ENCODE measurements at regions not wholly inside any gene's neighbourhood (a gene's known extent, or its start where the extent isn't known, plus 50 kb on each side); places are given as distances from the start of the nearest gene placed in this dataset.

DNA sequence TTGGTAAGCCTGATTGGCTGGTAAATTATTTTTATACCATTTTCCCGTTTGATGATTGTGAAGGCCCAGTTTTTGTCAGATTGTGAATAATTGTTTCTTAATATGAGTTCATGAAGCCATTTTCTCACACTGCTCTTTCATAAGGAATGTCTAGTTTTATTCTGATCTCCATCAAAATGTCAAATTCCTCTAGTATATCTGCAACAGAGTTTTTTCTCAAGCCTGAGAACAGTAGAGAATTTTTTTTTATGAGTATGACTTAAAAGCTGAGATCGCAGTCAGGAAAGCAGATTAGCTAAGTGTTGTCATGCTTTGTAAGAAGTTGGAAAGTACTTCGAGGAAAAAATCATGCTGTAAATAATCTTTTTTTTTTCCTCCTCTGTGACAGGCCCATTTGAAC, 484.9 kb upstream of the ATP2B1 start:
- DNase-seq: no peak

DNA sequence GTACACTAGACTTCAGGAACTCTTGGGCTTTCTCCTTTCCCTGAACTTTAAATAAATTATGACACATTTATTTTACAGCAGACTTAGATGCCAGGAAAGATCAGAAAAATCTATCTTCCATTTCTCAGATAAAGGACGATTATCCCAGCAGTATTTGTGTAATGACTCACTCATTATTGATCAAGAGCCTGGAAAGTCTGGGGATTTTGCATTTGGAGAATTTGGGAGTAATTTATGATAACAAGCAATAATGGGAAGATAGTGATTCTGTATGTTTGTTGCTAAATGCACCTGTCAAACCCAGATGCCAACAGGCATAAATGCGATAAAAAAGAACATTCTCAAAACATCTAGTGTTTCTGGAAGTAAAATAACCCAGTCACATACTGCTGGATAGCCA, 480.2 kb upstream of the ATP2B1 start:
- no peak for DNase-seq

DNA sequence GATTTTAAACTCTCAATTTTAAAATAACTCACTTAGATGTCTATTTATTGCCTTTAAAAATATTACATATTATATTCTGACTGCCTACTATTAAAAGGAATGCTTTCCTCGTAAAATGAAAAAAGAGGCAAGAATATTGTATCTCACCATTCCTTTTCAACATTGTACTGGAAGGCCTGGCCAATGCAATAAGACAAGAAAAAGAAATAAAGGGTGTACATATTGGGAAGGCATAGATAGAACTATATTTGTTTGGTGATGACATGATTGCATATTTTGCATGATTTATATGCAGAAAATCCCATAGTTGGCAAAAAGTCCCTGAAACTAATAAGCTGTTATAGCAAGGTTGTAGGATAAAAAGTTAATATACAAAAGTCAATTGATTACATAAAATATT, 474.6 kb upstream of the ATP2B1 start:
- no peak for DNase-seq

DNA sequence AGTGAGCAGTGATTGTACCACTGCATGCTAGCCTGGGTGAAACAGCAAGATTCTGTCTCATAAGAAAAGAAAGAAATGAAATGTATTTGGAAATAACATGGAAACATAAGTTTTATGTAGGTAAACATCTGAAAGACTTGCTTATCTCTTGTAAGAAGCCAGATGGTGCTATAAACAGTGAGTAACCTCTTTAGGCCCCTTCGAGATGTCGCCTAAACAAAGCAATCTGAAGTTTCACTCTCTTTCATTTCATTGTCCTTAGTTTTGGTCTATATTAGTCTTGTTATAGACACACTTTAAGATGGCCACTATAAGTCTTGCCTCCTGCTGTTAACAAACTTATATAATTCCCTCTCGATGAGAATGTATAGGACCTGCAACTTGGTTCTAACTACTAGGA, 472.6 kb upstream of the ATP2B1 start:
- DNase-seq: no peak

DNA sequence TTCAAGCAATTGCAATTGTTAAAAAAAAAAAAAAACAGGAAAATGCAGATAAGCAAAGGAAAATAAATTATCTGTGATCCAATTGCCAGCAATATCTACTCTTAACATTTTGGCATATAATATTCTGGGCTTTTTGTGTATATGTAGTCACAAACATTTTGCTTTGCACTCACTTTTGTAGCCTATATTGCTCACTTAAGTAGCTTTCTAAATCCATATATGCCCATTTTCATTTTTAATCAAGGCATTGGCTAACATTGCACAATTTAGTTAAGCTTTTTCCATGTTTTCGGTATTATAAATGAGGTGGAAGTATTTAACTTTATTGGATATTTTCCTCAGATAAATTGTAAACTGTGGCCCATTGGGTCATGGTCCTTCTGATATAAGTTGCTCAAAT, 466.3 kb upstream of the ATP2B1 start:
- no peak for DNase-seq

DNA sequence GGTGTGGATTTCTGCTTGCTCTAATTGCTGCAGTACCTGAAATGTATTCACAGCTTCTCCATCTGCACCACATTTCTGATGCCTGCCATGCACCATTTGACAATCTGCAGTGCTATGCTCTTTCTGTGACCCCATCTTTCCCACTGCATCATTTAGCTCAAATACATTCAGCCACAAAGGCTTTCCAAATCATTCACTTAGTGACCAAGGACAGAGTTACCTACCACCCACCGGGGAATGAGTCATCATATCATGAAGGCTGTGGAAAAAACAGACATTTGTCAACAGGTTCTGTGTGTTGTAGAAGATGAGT, 465.5 kb upstream of the ATP2B1 start:
- DNase-seq: no peak

DNA sequence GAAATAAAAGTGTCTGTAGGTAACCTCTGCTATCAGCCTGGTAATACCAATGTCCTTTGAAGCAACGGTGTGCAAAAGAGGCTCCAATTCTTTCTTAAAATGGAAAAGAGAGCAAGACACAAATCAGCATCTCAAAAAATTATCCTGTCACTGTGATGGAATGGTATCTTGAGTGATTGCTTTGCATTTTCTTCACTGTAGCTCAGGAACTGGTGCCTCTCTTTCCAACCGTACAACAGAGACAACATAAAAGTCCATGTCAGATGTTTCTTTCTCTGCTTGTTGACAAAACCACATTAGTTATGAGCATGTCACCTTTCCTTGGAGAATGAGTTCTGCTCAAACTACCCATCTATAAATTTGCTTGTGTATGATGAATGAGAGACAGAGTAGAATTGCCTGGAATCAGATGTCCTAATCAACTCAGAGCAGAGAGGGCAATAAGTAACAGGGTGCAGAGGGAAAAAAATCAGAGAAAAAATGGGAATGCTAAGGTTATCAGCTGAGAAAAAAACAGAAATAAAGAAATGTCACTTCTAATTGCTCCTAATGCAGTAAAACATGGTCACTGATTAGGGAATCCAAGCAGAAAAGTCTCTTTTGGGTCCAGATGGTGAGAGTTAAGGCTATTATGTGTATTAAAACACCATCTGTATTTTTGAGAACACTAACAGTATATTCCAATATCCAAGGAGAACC, 465.0 kb upstream of the ATP2B1 start:
- no peak for DNase-seq

DNA sequence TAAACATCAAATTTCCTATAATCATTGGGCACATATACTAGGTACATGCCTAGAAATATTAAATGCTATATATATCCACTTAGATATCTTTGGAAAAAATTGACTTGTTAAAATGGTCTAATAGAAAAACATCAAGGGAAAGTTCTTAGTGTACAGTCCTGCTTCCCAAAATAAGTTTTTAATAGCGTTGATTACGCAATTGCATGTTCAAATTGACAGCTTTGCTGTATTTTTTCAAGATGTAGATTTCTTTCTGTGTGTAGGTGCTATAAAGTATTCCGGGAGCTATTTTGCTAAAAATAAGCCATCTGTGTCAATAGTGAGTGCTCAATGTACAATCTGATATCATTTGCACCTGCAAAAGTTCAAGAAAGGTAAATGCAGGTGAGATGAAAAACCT, 463.9 kb upstream of the ATP2B1 start:
- no peak for DNase-seq

DNA sequence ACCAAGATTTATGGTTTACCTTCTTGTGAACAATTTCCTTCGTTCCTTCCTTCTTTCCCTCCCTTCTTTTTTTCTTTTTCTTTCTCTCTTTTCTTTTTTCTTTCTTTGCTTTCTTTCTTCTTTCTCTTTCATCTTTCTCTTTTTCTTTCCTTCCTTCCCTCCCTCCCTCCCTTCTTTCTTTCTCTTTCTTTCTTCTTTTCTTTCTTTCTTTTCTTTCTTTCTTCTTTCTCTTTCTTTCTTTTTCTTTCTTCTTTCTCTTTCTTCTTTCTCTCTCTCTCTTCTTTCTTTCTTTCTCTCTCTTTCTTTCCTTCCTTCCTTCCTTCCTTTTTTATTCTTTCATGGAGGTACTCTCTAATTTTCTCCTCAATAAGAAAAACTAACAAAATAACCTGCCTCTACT, 462.1 kb upstream of the ATP2B1 start:
- no peak for DNase-seq

DNA sequence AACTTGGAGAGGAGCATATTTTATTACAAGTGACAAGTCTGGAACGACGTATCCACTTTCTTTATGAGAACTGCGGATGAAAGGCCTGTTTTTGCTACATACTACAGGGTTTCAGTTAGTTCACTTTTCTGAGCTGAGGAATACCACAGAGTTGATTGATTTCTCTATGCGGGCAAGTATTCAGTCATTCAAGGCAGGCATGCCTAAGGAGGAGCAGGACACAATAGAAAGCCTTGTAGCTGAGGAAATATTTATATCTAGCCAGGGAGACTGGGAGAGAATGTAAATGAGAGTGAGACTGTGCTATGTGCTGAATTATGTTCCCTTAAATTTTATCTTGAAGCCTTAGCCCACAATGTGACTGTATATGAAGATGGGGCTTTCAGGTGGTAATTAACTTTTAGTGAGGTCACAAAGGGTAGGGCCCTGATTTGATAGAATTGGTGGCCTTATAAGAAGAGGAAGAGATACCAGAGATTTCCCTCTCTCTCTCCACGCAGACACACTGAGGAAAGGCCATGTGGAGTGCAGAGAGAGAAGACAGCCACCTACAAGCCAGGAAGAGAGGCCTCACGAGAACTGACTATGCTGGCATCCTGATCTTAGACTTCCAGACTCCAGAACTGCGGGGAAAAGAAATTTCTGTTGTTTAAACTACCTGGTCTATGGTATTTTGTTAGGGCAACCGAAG, 459.0 kb upstream of the ATP2B1 start:
- no peak for DNase-seq

DNA sequence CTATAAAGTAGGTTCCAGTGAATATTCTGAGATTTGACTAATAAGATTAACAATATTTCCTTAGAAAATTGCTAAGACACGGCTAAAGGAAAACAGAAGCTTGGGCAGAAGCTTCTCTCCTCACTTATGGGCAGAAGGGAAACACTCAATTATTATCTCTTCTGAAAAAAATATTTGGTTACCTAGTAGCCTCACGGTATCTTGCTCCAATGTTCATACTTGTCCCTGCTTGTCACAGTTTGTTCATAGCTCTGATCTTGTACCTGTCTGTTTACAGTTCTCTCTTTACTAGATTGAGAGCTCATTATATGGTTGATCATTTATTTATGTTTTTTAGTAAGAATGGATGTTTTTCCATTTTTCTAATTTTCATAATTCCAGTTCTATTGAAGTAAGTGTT, 458.0 kb upstream of the ATP2B1 start:
- no peak for DNase-seq

DNA sequence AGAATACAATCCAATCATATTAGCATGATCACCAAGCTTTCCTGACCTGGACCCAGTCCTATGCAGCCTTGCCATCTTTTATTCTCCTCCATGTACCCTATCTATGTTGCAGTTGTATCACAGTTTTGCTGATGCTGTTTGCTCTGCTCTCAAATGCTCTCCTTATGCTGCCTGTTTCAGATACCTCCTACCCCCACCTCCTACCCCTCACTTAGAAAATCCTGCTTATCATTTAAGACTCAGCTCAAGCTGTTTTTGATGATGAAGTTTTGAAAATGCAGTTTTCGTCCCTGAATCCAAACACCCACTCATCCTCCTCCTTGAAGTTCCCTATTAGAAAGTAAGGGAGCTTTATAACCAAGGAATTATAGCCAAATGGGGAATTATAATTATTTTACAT, 457.4 kb upstream of the ATP2B1 start:
- DNase-seq: no peak

DNA sequence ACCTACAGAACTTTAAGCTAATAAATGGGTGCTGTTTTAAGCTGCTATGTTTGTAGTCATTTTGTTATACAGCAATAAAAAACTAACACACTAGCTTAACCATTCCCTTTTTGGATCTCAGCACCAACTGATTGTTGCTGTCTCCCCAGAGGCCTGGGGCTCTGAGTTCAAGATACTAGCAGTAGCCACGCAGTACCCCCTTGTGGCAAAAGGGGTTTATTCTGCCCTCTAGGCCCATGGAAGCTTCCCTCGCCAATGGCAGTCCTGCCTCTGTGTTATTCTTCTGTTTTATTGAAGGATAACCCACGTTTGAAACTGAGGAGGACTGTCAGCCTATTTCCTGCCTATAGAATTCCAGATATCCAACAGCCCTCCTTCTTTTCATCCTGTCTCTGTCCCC, 455.3 kb upstream of the ATP2B1 start:
- no peak for DNase-seq

DNA sequence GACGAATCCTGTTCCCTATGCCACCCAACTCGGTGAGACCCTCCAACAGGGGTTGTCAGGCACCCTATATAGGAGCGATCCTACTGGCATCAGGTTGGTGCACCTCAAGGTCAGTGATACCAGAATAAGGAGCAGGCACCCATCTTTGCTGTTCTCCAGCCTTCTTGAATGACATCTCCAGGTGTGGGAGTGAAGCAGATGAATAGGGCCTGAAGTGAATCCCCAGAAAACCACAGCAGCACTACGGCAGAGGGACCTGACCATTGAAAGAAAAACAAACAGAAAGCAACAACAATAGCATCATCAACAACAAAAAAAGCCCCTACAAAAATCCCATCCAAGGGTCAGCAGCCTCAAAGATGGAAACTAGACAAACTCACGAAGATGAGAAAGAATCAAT, 445.2 kb upstream of the ATP2B1 start:
- DNase-seq: no peak

DNA sequence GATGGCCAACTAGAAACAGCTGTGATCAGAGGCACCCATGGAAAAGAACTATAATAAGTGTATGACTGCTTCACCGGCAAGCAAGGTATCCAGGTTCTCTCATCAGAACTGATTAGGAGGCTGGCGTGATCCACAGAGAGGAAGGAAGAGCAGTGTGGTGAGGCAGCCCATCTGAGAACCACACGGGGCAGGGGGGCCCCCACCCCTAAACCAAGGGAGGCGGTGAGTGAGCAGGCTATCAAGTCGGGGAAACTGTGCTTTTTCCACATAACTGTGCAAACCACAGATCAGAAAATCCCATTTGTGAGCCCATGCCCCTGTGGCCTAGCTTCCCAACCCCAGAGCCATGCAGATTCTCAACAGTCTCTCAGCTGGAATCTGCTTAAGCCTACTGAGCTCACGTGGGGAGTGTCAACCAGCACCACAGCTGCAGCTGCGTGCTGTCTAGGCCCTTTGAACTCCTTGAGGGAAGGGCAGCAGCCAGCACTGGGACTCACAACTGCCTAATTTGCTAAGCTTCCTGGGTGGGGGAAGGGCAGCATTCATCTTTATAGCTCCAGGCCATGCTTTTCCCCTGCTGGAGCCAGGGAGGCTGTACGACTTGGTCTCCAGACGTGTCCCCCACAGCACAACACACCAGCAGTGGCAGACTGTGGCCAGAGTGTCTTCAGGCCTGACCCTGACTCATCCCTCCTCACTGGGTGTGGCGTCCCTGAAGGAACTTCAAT, 444.4 kb upstream of the ATP2B1 start:
- DNase-seq: no peak

DNA sequence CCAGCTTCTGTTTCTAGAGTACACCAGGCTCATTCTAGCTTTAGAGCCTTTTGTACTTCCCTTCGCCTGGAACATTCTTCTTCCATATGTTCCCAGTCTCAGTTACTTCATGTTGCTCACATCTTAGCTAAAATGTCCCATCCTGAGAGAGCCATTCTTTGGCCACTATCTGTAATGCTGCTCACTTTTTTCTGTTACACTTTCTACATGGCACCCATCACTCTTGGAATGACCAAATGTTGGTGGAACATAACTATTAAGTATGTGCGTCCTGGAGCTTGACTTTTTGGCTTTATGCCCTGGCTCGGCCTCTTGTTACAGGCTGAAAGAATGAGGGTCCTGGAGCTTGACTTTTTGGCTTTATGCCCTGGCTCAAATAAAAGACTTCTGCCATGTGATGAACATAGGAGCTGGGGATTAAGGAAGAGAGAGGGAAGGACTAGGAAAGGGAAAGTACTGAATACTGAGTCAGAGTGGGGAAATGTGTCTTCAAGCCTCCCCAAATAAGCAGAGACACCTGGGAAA, 442.9 kb upstream of the ATP2B1 start:
- no peak for DNase-seq

DNA sequence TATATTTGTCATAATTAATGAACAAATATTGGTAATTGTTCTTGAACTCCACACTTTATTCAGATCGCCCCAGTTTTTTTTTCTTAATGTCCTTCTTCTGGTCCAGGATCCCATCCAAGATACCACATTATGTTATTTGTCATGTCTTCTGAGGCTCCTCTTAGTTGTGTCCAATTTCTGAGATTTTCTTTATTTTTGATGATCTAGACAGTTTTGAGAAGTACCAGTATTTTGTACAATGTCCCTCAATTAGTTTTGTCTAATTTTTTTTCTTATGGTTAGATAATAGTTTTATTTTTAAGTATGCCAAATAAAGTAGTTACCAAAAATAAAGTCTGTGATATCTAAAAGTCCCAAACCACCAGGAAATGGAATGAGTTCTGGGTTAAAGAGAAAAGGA, 440.8 kb upstream of the ATP2B1 start:
- no peak for DNase-seq

DNA sequence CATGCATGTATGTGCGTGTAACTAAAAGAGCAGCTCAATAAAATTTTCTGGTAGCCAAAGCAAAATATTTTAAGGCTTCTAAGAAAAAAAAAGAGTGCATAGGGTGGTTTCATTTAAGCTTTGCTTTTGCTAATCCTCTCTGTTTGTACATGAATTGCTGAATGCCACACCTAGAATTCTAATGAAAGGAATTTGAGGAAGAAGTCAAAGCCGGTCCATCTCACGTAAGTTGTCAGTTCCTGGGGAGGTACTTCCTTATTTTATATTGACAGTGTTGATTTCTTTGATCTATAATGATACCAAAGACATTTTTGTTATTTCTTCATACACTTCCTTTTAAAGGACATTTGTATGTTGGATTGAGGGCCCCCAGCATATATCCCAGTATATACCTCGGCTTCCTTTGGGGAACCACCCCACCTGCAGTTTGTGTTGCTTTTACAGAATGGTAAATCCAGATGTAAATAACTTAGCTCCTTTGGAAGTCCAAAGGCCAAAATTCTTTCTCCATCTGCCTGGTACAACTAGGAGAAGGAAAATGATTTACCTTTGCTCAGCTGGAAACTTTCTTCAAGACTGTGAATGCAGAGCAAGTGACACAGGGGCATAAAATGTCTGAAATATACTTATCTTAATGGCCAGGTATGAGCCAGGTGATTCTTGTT, 420.9 kb upstream of the ATP2B1 start:
- no peak for DNase-seq

DNA sequence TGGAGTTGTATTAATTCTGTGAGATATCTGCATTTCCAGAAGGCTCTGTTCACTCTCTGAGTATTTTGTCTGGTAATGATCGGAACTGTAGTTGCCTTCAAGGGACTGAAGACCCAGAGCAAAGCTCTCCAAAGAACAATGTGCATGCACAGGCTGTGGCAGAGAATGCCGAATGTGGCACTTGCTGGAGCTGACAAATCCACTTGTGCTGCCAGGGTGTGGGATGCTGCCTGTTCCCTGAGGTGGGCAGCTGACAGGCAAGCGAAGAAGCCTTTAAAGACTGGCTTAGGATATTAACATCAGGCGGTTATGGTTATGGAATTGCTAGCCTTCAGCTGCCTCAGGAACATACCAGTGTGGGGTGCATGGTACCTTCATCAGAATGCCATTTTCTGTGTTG, 419.9 kb upstream of the ATP2B1 start:
- no peak for DNase-seq

DNA sequence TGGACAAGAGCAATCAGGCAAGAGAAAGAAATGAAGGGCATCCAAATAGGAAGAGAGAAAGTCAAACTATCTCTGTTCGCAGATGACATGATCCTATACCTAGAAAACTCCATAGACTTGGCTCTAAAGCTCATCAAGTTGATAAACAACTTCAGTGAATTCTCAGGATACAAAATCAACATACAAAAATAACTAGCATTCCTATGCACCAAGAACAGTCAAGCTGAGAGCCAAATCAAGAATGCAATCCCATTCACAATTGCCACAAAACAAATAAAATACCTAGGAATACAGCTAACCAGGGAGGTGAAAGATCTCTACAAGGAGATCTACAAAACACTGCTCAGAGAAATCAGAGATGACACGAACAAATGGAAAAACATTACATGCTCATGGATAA, 417.5 kb upstream of the ATP2B1 start:
- no peak for DNase-seq

DNA sequence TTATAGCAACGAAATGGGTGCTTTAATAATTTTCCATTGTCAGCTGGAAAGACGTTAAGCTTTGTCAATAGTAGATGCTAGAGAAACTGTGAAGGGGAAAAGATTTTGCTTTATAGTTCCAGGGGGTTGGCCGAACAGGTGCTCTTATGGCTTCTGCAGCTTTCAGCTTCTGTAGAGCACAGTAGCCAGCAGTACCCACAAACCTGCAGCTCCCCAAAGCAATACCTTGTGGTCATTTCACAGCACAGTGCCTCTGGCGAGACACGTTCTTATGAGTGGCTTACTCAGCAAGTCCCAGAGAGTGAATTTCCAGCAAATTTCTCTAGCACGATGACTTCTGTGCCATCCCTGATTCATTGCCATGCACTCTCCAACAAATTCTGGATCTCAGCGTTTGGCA, 416.3 kb upstream of the ATP2B1 start:
- no peak for DNase-seq

DNA sequence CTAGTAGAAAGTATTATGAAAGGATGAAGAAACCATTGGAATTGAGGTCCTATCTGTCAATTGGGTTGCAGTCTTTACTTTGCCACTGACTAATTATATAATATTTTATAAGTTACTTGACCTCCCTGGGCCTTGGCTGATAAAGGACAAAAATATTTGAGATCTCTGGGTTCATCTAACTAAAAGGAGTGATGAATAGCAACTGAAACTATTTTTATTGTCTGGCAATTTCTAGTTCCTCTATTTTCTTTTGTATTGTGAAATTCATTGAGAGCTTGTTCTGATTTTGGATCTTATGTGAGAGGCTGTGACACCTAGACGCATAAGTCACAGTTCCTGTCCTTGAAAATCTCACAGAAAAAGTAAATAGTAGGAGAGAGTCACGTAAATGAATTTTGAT, 415.7 kb upstream of the ATP2B1 start:
- DNase-seq: no peak

DNA sequence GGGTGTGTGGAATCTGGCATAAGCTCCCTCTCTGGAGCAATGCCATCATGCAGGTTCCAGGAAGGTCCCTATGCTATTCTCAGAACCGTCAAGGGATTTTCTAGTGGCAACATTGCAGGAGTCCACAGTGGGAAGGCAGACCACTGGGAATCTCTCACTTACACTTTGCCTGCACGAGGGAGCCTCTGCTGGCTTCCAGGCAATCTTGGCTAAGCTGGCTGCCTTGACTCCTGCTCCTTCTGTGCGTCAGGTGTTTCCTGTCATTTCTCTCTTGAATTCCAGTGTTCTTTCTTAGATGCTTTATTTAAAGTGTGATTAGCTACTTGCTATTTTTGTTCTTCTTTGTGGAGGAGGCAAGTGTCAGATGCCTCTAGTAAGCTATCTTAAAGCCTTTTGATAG, 414.0 kb upstream of the ATP2B1 start:
- DNase-seq: no peak

DNA sequence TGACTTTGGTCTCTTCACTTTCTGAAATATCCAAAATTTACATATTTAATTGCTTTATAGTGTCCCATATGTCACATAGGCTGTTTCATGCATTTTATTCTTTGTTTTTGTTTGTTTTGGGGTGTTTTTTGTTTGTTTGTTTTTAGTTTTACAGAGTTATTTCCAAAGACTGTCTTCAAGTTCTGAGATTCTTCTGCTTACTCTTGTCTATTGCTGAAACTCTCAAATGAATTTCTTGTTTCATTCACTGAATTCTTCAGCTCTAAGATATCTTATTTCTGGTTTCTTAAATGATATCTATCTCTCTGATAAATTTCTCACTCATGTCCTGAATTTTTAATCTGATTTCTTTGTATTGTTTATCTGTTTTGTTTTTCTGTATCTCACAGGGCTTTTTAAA, 412.0 kb upstream of the ATP2B1 start:
- no peak for DNase-seq

All from AML-193 (cell line).